NCI-H1417 treated with DMSO at 0.1 percent for 48 hours (cell line): ENCODE measurements at regions not wholly inside any gene's neighbourhood (a gene's known extent, or its start where the extent isn't known, plus 50 kb on each side); places are given as distances from the start of the nearest gene placed in this dataset.

Experiments
- DNase-seq: peaks from one replicate; lab custom pipeline; 2025; lab: John Stamatoyannopoulos, UW

GRCh38 chr9:673264-673965 lies 168.1 kb upstream of the DMRT1 start:
- DNase-seq: no peak

- no peak for DNase-seq
Observed at GRCh38 chr9:673966-674526, 167.5 kb upstream of the DMRT1 start.

GRCh38 chr9:675697-676370 lies 165.7 kb upstream of the DMRT1 start:
- no peak for DNase-seq

- DNase-seq: no peak
Observed at GRCh38 chr9:676780-677438, 164.6 kb upstream of the DMRT1 start.

GRCh38 chr9:677461-678097 lies 163.9 kb upstream of the DMRT1 start:
- DNase-seq: no peak

- DNase-seq: no peak
Observed at GRCh38 chr9:678897-679296, 162.6 kb upstream of the DMRT1 start.

GRCh38 chr9:679462-679861 lies 162.0 kb upstream of the DMRT1 start:
- DNase-seq: no peak

GRCh38 chr9:680106-680505 lies 161.4 kb upstream of the DMRT1 start:
- DNase-seq: no peak

GRCh38 chr9:682633-683508 lies 158.6 kb upstream of the DMRT1 start:
- no peak for DNase-seq

- DNase-seq: no peak
Observed at GRCh38 chr9:683509-684021, 157.9 kb upstream of the DMRT1 start.

GRCh38 chr9:684054-684890 lies 157.2 kb upstream of the DMRT1 start:
- no peak for DNase-seq

- DNase-seq: no peak
Observed at GRCh38 chr9:684941-685340, 156.6 kb upstream of the DMRT1 start.

GRCh38 chr9:686321-686813 lies 155.1 kb upstream of the DMRT1 start:
- no peak for DNase-seq

- DNase-seq: no peak
Observed at GRCh38 chr9:687034-687785, 154.3 kb upstream of the DMRT1 start.

GRCh38 chr9:687994-688393 lies 153.5 kb upstream of the DMRT1 start:
- DNase-seq: no peak

- no peak for DNase-seq
Observed at GRCh38 chr9:690517-691111, 150.9 kb upstream of the DMRT1 start.

GRCh38 chr9:691825-692400 lies 149.6 kb upstream of the DMRT1 start:
- no peak for DNase-seq

GRCh38 chr9:692636-693129 lies 148.8 kb upstream of the DMRT1 start:
- DNase-seq: no peak
